IMR-90 (cell line): ENCODE measurements at regions not wholly inside any gene's neighbourhood (a gene's known extent, or its start where the extent isn't known, plus 50 kb on each side); places are given as distances from the start of the nearest gene placed in this dataset.
A peak's percentile ranks its signal among the peaks of the same experiment; 100 is the strongest.

ENCODE experiments used
- ATAC-seq: fragments of 200-7000 bp; cut with Tn5 transposase; 2 replicates; pipeline ENCODE4 v1.9.1; 2020; ENCODE audit warnings: low read depth, mild to moderate bottlenecking, moderate library complexity
- BruUV-seq: library from RNA; stranded (reverse); fragments of 400-500 nt; replicated peaks from 2 replicates; lab custom pipeline; 2021; lab: Mats Ljungman, UMichigan
- CTCF ChIA-PET: fragments of 300-600 bp; formaldehyde crosslinking; extraction: SDS; loops from one replicate; lab custom pipeline; 2021; ENCODE audit warnings: antibody characterized with exemption; lab: Yijun Ruan, JAX
- POLR2A ChIA-PET: fragments of 300-600 bp; sonication (Branson Sonifier 250); formaldehyde crosslinking; loops from one replicate; lab custom pipeline; 2022; ENCODE audit warnings: antibody characterized with exemption; ENCODE audit not compliant: unreplicated experiment; lab: Charles Lee
- DNase-seq: peaks from one replicate; pipeline ENCODE4 v3.0.0; 2013
- H2AFZ ChIP-seq: replicated peaks from 2 replicates; pipeline ENCODE3; 2013; ENCODE audit warnings: low read length, mild to moderate bottlenecking; ENCODE audit not compliant: poor library complexity
- H2AK5ac ChIP-seq: 2 replicates; pipeline ENCODE4 v1.6.1; 2013; ENCODE audit warnings: low read depth, low read length, inconsistent platforms
- H2AK9ac ChIP-seq: replicated peaks from 2 replicates; pipeline ENCODE3; 2013; ENCODE audit warnings: mild to moderate bottlenecking, low read depth, low read length, moderate library complexity; ENCODE audit not compliant: poor library complexity
- H2BK120ac ChIP-seq: 2 replicates; pipeline ENCODE4 v1.6.1; 2013; ENCODE audit warnings: low read depth, low read length, inconsistent platforms
- H2BK15ac ChIP-seq: 3 replicates; pipeline ENCODE4 v1.6.1; 2013; ENCODE audit warnings: low read depth, low read length, inconsistent platforms
- H2BK20ac ChIP-seq: 2 replicates; pipeline ENCODE4 v1.6.1; 2013; ENCODE audit warnings: low read depth, mild to moderate bottlenecking, inconsistent platforms, low read length, moderate library complexity
- H2BK5ac ChIP-seq: 2 replicates; pipeline ENCODE4 v1.6.1; 2013; ENCODE audit warnings: mild to moderate bottlenecking, low read depth, low read length, inconsistent platforms; ENCODE audit not compliant: poor library complexity, severe bottlenecking
- H3K14ac ChIP-seq: replicated peaks from 2 replicates; pipeline ENCODE4 v1.6.1; 2013; ENCODE audit warnings: low read depth, low read length, inconsistent platforms
- H3K18ac ChIP-seq: 2 replicates; pipeline ENCODE4 v1.6.1; 2013; ENCODE audit warnings: low read depth, low read length, control low read depth
- H3K23ac ChIP-seq: 2 replicates; pipeline ENCODE4 v1.6.1; 2013; ENCODE audit warnings: low read depth, low read length, inconsistent platforms
- H3K27ac ChIP-seq: 2 replicates; pipeline ENCODE4 v1.5.1; 2013; ENCODE audit warnings: mild to moderate bottlenecking, control low read depth, low read length; ENCODE audit not compliant: insufficient read depth
- H3K27me3 ChIP-seq: 2 replicates; pipeline ENCODE4 v1.6.1; 2013; ENCODE audit warnings: low read length; ENCODE audit not compliant: control insufficient read depth, insufficient read depth
- H3K36me3 ChIP-seq: 2 replicates; pipeline ENCODE4 v1.6.1; 2013; ENCODE audit warnings: low read length, mixed read lengths; ENCODE audit not compliant: control insufficient read depth, insufficient read depth
- H3K4ac ChIP-seq: 2 replicates; pipeline ENCODE4 v1.6.1; 2013; ENCODE audit warnings: low read depth, low read length, inconsistent platforms
- H3K4me1 ChIP-seq: 2 replicates; pipeline ENCODE4 v1.6.1; 2013; ENCODE audit warnings: low read length, mixed read lengths; ENCODE audit not compliant: control insufficient read depth, insufficient read depth
- H3K4me2 ChIP-seq: 2 replicates; pipeline ENCODE4 v1.6.1; 2013; ENCODE audit warnings: low read depth, mild to moderate bottlenecking, control low read depth, low read length, moderate library complexity
- H3K4me3 ChIP-seq: 2 replicates; pipeline ENCODE4 v1.5.1; 2013; ENCODE audit warnings: low read depth, mild to moderate bottlenecking, control low read depth, low read length, moderate library complexity; ENCODE audit not compliant: insufficient read depth
- H3K56ac ChIP-seq: 2 replicates; pipeline ENCODE4 v1.6.1; 2013; ENCODE audit warnings: low read length, inconsistent platforms; ENCODE audit not compliant: insufficient read depth; ENCODE audit errors: extremely low read depth
- H3K79me1 ChIP-seq, 2 experiments: 2 replicates each; pipeline ENCODE4 v1.6.1; 2013; ENCODE audit warnings: low read length in 2 of 2, inconsistent platforms in 1 of 2, low read depth in 1 of 2
- H3K9ac ChIP-seq: 2 replicates; pipeline ENCODE4 v1.6.1; 2013; ENCODE audit warnings: low read depth, low read length, control low read depth
- H3K9me1 ChIP-seq: 2 replicates; pipeline ENCODE4 v1.6.1; 2013; ENCODE audit warnings: low read length, inconsistent platforms; ENCODE audit not compliant: insufficient read depth
- H3K9me3 ChIP-seq: 2 replicates; pipeline ENCODE4 v1.6.1; 2013; ENCODE audit warnings: low read length; ENCODE audit not compliant: control insufficient read depth, insufficient read depth
- H4K20me1 ChIP-seq: 2 replicates; pipeline ENCODE4 v1.6.1; 2013; ENCODE audit warnings: low read length, inconsistent platforms; ENCODE audit not compliant: insufficient read depth
- H4K5ac ChIP-seq: 2 replicates; pipeline ENCODE4 v1.6.1; 2013; ENCODE audit warnings: mild to moderate bottlenecking, low read depth, low read length, control low read depth
- H4K8ac ChIP-seq, 2 experiments: 2 replicates each; pipeline ENCODE4 v1.6.1; 2013; ENCODE audit warnings: low read depth in 2 of 2, low read length in 2 of 2, control low read depth in 1 of 2, inconsistent platforms in 1 of 2
- H4K91ac ChIP-seq: 2 replicates; pipeline ENCODE4 v1.6.1; 2013; ENCODE audit warnings: low read depth, low read length, inconsistent platforms; ENCODE audit not compliant: insufficient read depth
- BHLHE40 ChIP-seq: fragments of 150-350 bp; IDR thresholded peaks from 2 replicates; pipeline ENCODE4 v1.6.1; 2016; ENCODE audit warnings: mild to moderate bottlenecking, low read depth, low read length
- CEBPB ChIP-seq: IDR thresholded peaks from 2 replicates; pipeline ENCODE4 v1.6.1; 2012; ENCODE audit warnings: low read depth, low read length, improper control_type of control experiment
- CHD1 ChIP-seq: IDR thresholded peaks from 2 replicates; pipeline ENCODE4 v1.6.1; 2012; ENCODE audit warnings: low read depth, low read length, improper control_type of control experiment
- MAFK ChIP-seq: IDR thresholded peaks from 2 replicates; pipeline ENCODE4 v1.6.1; 2012; ENCODE audit warnings: low read depth, low read length, improper control_type of control experiment
- POLR2A ChIP-seq: IDR thresholded peaks from 2 replicates; pipeline ENCODE4 v1.6.1; 2012; ENCODE audit warnings: mild to moderate bottlenecking, low read depth, low read length
- RCOR1 ChIP-seq: IDR thresholded peaks from 2 replicates; pipeline ENCODE4 v1.6.1; 2012; ENCODE audit warnings: mild to moderate bottlenecking, low read length, improper control_type of control experiment; ENCODE audit not compliant: insufficient replicate concordance
- WGBS, 2 experiments: methylation state at CpG; one replicate each; pipeline versions ENCODE4 v1.1.5 to v1.1.7; 2013; ENCODE audit warnings: missing lambda C conversion rate in 2 of 2; ENCODE audit not compliant: insufficient read length in 1 of 2; ENCODE audit errors: extremely low coverage in 2 of 2; 5-methylcytosine and 5-hydroxymethylcytosine counted together
- dilution Hi-C: fragments of 300-500 bp; cut with HindIII; formaldehyde crosslinking; loops from one replicate; pipeline ENCODE4 v1.14.3; 2018; ENCODE audit warnings: low sequenced_read_pairs; ENCODE audit not compliant: unreplicated experiment
- in situ Hi-C: fragments of 300-500 bp; cut with MboI; formaldehyde crosslinking; loops from 3 replicates; pipeline ENCODE4 v1.14.3; 2019; ENCODE audit warnings: low sequenced_read_pairs, inconsistent platforms, mixed read lengths
- intact Hi-C: fragments of 100-400 bp; cut with micrococcal nuclease; formaldehyde crosslinking; loops from 2 replicates; pipeline ENCODE4 v1.10.0; 2022

DNA sequence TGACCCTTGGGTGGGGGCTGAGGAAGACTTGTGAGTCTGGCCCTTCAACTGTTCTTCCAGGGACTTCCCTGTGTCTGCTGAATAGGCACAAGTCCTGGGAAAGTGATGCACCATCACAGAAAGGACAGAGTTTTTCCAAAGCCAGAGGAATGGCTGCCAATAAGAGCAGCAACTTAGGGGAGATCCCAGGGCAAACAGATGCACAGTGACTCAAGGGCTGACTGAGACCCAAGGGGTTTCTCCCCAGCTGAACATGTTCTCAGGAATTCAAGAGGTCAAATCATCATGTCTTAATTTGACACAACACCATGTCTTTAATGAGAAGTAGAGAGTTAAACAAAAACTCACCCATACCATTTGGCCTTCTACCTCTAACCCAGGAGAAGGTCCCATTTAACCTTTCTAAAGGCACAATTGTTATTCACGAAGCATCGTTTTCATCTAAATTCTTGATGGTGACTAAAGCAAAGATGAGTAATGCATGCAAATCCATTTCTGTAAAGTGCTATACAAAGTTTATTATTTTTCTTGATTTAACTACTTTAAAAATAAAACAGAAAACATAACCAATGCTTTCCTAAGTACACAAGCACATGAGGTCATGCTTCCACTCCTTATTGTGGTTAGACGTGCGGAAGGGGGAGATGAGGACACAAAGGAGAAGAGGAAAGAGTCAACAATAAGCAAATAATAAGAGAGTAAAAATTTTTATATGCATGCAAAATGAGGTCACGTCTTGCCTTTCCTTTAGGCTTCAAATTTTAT lies 324.1 kb downstream of the PLK2 start:
- no peak overlapping the region for H3K27ac ChIP-seq
- dilution Hi-C loops, result no loop called here
- H3K9me3 ChIP-seq, result no peaks in the 10 kb centered on the region
- no peaks in the 10 kb centered on the region for H4K20me1 ChIP-seq
- H3K4me3 ChIP-seq, result no peak overlapping the region
- no peaks in the 10 kb centered on the region for H3K27me3 ChIP-seq
- ChIA-PET POLR2A (no interaction called here), CTCF (no interaction called here)
- no peak overlapping the region for H2AFZ ChIP-seq
- no peak overlapping the region; the same call in 1 of the 2 replicates for H3K23ac ChIP-seq
- WGBS, 2 experiments, result no CpG with 5 or more reads among the region's 5 CpGs
- no peaks in the 10 kb centered on the region for H3K79me1 ChIP-seq
- intact Hi-C loops, result no loop called here
- H2BK15ac ChIP-seq, result no peak overlapping the region
- no TSS peak for BruUV-seq
- peaks cover 5% of the 10 kb centered on the region for H3K9me1 ChIP-seq
- H3K4me1 ChIP-seq, result peaks cover 5% of the 10 kb centered on the region
- no peak overlapping the region for H2BK5ac ChIP-seq
- no peak overlapping the region for H3K14ac ChIP-seq
- no peak overlapping the region; the same call in 1 of the 2 replicates for H3K4me2 ChIP-seq
- in situ Hi-C loops, result no loop called here
- H2AK5ac ChIP-seq, result no peak overlapping the region
- H2AK9ac ChIP-seq, result no peak overlapping the region
- H4K8ac ChIP-seq, result no peak overlapping the region
- peak; percentile 83 for DNase-seq
- peak overlapping the region; percentile 30 for H2BK120ac ChIP-seq
- no peak overlapping the region for H3K18ac ChIP-seq
- H3K36me3 ChIP-seq, result no peaks in the 10 kb centered on the region
- no peak overlapping the region for H4K91ac ChIP-seq
- TF ChIP-seq CEBPB (no peak), MAFK (0 out of 2 replicates have a peak, but pooled peaks have one; percentile 15), BHLHE40 (peak; percentile 39; the same call in 1 of the 2 replicates), POLR2A (no peak), RCOR1 (no peak), CHD1 (no peak)
- peak; percentile 72 for ATAC-seq
- H3K56ac ChIP-seq, result no peak overlapping the region
- H4K5ac ChIP-seq, result no peak overlapping the region
- no peak overlapping the region for H2BK20ac ChIP-seq
- H3K4ac ChIP-seq, result no peak overlapping the region
- no peak overlapping the region for H3K9ac ChIP-seq
